ENCODE measurements at regions not wholly inside any gene's neighbourhood (a gene's known extent, or its start where the extent isn't known, plus 50 kb on each side); places are given as distances from the start of the nearest gene placed in this dataset.

DNA sequence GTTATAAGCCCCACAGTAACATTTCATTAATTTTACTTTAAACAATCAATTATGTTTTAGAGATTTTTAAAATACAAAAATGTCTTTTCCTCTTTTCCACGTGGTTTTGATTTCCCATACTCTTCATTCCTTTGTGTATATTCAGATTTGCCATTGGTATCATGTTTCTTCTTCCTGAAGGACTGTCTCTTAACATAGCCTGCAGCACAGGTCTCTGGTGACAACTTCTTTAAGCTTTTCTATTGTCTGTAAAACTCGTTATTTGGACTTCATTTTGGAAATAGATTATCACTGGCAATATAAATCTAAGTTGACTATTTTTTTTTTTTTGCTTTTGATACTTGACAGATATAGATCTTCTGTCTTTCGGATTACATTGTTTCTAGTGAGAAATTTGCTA is 115.2 kb upstream of the KLHL29 start:
- Histone ChIP-seq H3K27me3 (no peaks in the 10 kb centered on the region), H3K9me3 (no peaks in the 10 kb centered on the region), H3K27ac (no peak overlapping the region), H3K4me1 (no peaks in the 10 kb centered on the region), H3K4me3 (no peak overlapping the region), H3K36me3 (no peaks in the 10 kb centered on the region)
- TF ChIP-seq POLR2A (IDR thresholded peaks at IDR 0.05) (no peak), POLR2AphosphoS5 (IDR thresholded peaks at IDR 0.05; ENCODE audit: insufficient read depth in 1 of 2, low read depth in 1 of 2) (no peak)
- TF ChIP-seq, protein P1, sequence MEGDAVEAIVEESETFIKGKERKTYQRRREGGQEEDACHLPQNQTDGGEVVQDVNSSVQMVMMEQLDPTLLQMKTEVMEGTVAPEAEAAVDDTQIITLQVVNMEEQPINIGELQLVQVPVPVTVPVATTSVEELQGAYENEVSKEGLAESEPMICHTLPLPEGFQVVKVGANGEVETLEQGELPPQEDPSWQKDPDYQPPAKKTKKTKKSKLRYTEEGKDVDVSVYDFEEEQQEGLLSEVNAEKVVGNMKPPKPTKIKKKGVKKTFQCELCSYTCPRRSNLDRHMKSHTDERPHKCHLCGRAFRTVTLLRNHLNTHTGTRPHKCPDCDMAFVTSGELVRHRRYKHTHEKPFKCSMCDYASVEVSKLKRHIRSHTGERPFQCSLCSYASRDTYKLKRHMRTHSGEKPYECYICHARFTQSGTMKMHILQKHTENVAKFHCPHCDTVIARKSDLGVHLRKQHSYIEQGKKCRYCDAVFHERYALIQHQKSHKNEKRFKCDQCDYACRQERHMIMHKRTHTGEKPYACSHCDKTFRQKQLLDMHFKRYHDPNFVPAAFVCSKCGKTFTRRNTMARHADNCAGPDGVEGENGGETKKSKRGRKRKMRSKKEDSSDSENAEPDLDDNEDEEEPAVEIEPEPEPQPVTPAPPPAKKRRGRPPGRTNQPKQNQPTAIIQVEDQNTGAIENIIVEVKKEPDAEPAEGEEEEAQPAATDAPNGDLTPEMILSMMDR (IDR thresholded peaks at IDR 0.05), result no peak
- intact Hi-C loops (cut with DNase I), result no loop called here
- no peak for DNase-seq (ENCODE audit: extremely low spot score in 2 of 2)

DNA sequence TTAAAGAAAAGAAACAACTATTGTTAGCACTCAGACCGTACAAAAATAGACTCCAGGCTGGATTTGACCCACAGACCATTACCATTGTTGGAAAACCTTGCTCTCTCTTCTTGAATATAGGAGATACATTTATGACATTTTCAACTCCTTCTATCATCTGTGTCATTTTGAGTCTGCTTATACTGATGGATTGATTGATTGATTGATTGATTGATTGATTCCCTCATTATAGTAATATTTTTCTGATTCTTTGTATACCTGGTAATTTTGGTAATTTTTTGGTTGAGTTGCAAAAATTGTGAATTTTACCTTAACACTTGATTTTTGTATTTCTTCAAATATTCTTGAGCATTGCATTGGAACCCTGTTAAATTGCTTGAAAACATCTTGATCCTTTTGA is 114.2 kb upstream of the KLHL29 start:
- no peaks in the 10 kb centered on the region for H3K4me1 ChIP-seq
- intact Hi-C loops (cut with DNase I), result no loop called here
- DNase-seq (ENCODE audit: extremely low spot score in 2 of 2), result no peak
- no peaks in the 10 kb centered on the region for H3K27me3 ChIP-seq
- H3K36me3 ChIP-seq, result no peaks in the 10 kb centered on the region
- no peaks in the 10 kb centered on the region for H3K9me3 ChIP-seq
- no peak overlapping the region for H3K27ac ChIP-seq
- no peak for TF ChIP-seq POLR2AphosphoS5 (IDR thresholded peaks at IDR 0.05; ENCODE audit: insufficient read depth in 1 of 2, low read depth in 1 of 2)
- TF ChIP-seq, protein P1 (IDR thresholded peaks at IDR 0.05), result no peak
- no peak for TF ChIP-seq POLR2A (IDR thresholded peaks at IDR 0.05)
- no peak overlapping the region for H3K4me3 ChIP-seq

DNA sequence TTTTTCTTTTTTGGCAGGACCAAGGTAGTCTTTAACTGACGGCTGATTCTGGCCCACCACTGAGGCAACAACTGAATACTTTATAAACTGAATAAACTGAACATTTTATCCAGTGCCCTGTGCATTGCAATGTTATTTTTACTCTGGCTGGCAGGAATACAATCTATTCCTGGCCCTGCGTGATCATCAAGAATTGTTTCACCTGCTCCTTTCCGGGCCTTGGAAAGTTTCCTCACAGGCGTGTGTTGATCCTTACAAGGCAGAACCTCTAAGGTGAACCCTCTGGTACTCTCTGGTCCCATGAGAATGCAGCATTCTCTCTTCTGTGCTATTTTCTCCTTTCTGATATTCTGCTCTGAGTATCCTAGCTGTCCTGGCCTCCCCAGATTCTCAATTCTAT is 113.7 kb upstream of the KLHL29 start:
- DNase-seq (ENCODE audit: extremely low spot score in 2 of 2), result no peak
- intact Hi-C loops (cut with DNase I), result no loop called here
- H3K36me3 ChIP-seq, result no peaks in the 10 kb centered on the region
- no peaks in the 10 kb centered on the region for H3K9me3 ChIP-seq
- H3K27me3 ChIP-seq, result no peaks in the 10 kb centered on the region
- TF ChIP-seq, protein P1 (IDR thresholded peaks at IDR 0.05), result no peak
- no peak for TF ChIP-seq POLR2A (IDR thresholded peaks at IDR 0.05)
- TF ChIP-seq POLR2AphosphoS5 (IDR thresholded peaks at IDR 0.05; ENCODE audit: insufficient read depth in 1 of 2, low read depth in 1 of 2), result no peak
- no peaks in the 10 kb centered on the region for H3K4me1 ChIP-seq
- no peak overlapping the region for H3K27ac ChIP-seq
- H3K4me3 ChIP-seq, result no peak overlapping the region

DNA sequence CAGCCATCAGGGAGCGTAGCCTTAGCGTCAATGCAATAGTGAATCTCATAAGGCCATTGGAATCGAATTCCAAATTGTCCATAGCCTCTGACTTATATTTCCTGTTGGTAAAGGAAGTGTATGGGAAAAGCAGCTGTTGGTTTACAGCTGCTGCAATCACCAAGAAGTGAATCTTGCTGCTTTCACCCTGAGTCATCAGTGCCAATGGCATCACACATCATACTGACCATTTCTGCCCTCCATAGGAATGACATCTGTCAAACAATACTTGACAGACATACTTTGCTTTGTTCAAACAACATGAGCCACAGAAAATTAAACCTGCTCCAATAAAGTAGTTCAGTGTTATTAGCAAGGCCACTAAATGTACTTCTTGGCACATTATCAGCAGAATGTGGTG is 111.2 kb upstream of the KLHL29 start:
- H3K9me3 ChIP-seq, result no peaks in the 10 kb centered on the region
- no peak for DNase-seq (ENCODE audit: extremely low spot score in 2 of 2)
- intact Hi-C loops (cut with DNase I), result no loop called here
- H3K27me3 ChIP-seq, result no peaks in the 10 kb centered on the region
- H3K36me3 ChIP-seq, result no peaks in the 10 kb centered on the region
- no peak overlapping the region for H3K4me3 ChIP-seq
- TF ChIP-seq POLR2A (IDR thresholded peaks at IDR 0.05), result no peak
- TF ChIP-seq, protein P1 (IDR thresholded peaks at IDR 0.05), result no peak
- TF ChIP-seq POLR2AphosphoS5 (IDR thresholded peaks at IDR 0.05; ENCODE audit: insufficient read depth in 1 of 2, low read depth in 1 of 2), result no peak
- H3K27ac ChIP-seq, result no peak overlapping the region
- H3K4me1 ChIP-seq, result no peaks in the 10 kb centered on the region

DNA sequence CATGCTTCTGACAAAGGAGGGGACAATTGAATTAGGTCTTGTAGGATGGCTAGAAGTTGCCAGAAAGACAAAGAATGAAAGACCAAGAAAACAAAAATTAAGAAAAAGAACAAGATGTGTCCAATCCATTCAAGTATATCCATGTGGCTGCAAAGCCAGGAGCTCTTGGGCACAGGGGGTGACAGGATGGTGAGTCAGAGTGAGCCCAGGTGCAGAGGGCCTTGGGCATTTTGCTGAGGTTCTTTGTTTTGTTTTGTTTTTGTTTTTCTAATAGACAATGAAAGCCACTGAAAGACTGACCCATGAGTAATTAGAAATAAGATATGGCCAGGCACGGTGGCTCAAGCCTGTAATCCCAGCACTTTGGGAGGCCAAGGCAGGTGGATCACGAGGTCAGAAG is 104.6 kb upstream of the KLHL29 start:
- intact Hi-C loops (cut with DNase I), result no loop called here
- Histone ChIP-seq H3K27me3 (no peaks in the 10 kb centered on the region), H3K27ac (no peak overlapping the region), H3K36me3 (no peaks in the 10 kb centered on the region), H3K9me3 (no peaks in the 10 kb centered on the region), H3K4me1 (peaks cover 5% of the 10 kb centered on the region), H3K4me3 (no peak overlapping the region)
- TF ChIP-seq POLR2AphosphoS5 (IDR thresholded peaks at IDR 0.05; ENCODE audit: insufficient read depth in 1 of 2, low read depth in 1 of 2), result no peak
- TF ChIP-seq POLR2A (IDR thresholded peaks at IDR 0.05), result no peak
- TF ChIP-seq, protein P1 (IDR thresholded peaks at IDR 0.05), result no peak
- peak in 1 of 2 donors; percentile 28 for DNase-seq (ENCODE audit: extremely low spot score in 2 of 2)

All from vagina (tissue), 2 donors.